CD4-positive, alpha-beta memory T cell (primary cell): ENCODE measurements at regions not wholly inside any gene's neighbourhood (a gene's known extent, or its start where the extent isn't known, plus 50 kb on each side); places are given as distances from the start of the nearest gene placed in this dataset.

ENCODE experiments used
- CTCF ChIA-PET: fragments of 350-600 bp; sonication (Branson Sonifier 250); formaldehyde crosslinking; loops from one replicate; lab custom pipeline; 2021; ENCODE audit warnings: inconsistent platforms; ENCODE audit not compliant: partially characterized antibody; lab: Charles Lee
- POLR2A ChIA-PET: fragments of 350-600 bp; sonication (Branson Sonifier 250); formaldehyde crosslinking; loops from one replicate; lab custom pipeline; 2021; ENCODE audit not compliant: partially characterized antibody; lab: Charles Lee
- DNase-seq, 5 donors: peaks; one replicate each; pipeline versions ENCODE4 v3.0.0 to v3.0.0-alpha.2; 2020 to 2022; ENCODE audit warnings: mixed read lengths in 1 of 5
- H3K27ac ChIP-seq: one replicate; pipeline ENCODE4 v1.7.0; 2013; ENCODE audit warnings: low read depth, low read length
- H3K27me3 ChIP-seq: 2 replicates; pipeline ENCODE4 v1.7.0; 2013; ENCODE audit warnings: mild to moderate bottlenecking, low read length, moderate library complexity; ENCODE audit not compliant: insufficient read depth
- H3K36me3 ChIP-seq: 2 replicates; pipeline ENCODE4 v1.7.0; 2013; ENCODE audit warnings: mild to moderate bottlenecking, low read length, moderate library complexity; ENCODE audit not compliant: insufficient read depth
- H3K4me1 ChIP-seq: 2 replicates; pipeline ENCODE4 v1.7.0; 2013; ENCODE audit warnings: mild to moderate bottlenecking, low read length, moderate library complexity; ENCODE audit not compliant: insufficient read depth
- H3K4me3 ChIP-seq, 2 donors: one replicate each; pipeline ENCODE4 v1.7.0; 2013; ENCODE audit warnings: low read length in 2 of 2, mild to moderate bottlenecking in 1 of 2
- H3K9me3 ChIP-seq, 2 donors: one replicate each; pipeline ENCODE4 v1.7.0; 2013; ENCODE audit warnings: low read length in 2 of 2, control low read depth in 1 of 2; ENCODE audit not compliant: control insufficient read depth in 1 of 2
- H3K27ac Mint-ChIP-seq, 7 donors: one replicate each; pipeline ENCODE4 v1.8.0; 2020 to 2021; ENCODE audit warnings: mixed read lengths in 7 of 7, mild to moderate bottlenecking in 6 of 7, inconsistent platforms in 3 of 7, moderate library complexity in 3 of 7
- H3K27me3 Mint-ChIP-seq, 2 donors: one replicate each; pipeline ENCODE4 v1.8.0; 2020 to 2021; ENCODE audit warnings: mixed read lengths in 2 of 2
- H3K36me3 Mint-ChIP-seq, 2 donors: one replicate each; pipeline ENCODE4 v1.8.0; 2020 to 2021; ENCODE audit warnings: mixed read lengths in 2 of 2, inconsistent platforms in 1 of 2, mild to moderate bottlenecking in 1 of 2
- H3K4me1 Mint-ChIP-seq, 4 donors: one replicate each; pipeline ENCODE4 v1.8.0; 2020 to 2021; ENCODE audit warnings: mixed read lengths in 4 of 4, mild to moderate bottlenecking in 1 of 4
- H3K4me3 Mint-ChIP-seq, 8 donors: one replicate each; pipeline ENCODE4 v1.8.0; 2020 to 2021; ENCODE audit warnings: mixed read lengths in 8 of 8, mild to moderate bottlenecking in 7 of 8, moderate library complexity in 6 of 8, inconsistent platforms in 3 of 8
- H3K9me3 Mint-ChIP-seq, 8 donors: one replicate each; pipeline ENCODE4 v1.8.0; 2020 to 2021; ENCODE audit warnings: mixed read lengths in 8 of 8, mild to moderate bottlenecking in 5 of 8, inconsistent platforms in 3 of 8, moderate library complexity in 1 of 8
- intact Hi-C: fragments of 100-400 bp; cut with micrococcal nuclease; formaldehyde crosslinking; loops from one replicate; pipeline ENCODE4 v1.15.1; 2023

GRCh38 chr1:172967936-172968335, 82.8 kb downstream of the TNFSF18 start:
- ChIA-PET POLR2A (no interaction called here), CTCF (no interaction called here)
- no peak overlapping the region for H3K27ac ChIP-seq
- no peaks in the 10 kb centered on the region for H3K4me1 Mint-ChIP-seq
- peaks cover 0 to 2% (median 0%) of the 10 kb centered on the region in 8 donors for H3K9me3 Mint-ChIP-seq
- intact Hi-C loops, result no loop called here
- H3K27me3 Mint-ChIP-seq, result no peaks in the 10 kb centered on the region
- no peaks in the 10 kb centered on the region for H3K4me1 ChIP-seq
- H3K4me3 Mint-ChIP-seq, result no peak overlapping the region
- H3K36me3 ChIP-seq, result no peaks in the 10 kb centered on the region
- no peaks in the 10 kb centered on the region for H3K36me3 Mint-ChIP-seq
- H3K9me3 ChIP-seq, result no peaks in the 10 kb centered on the region
- H3K27me3 ChIP-seq, result no peaks in the 10 kb centered on the region
- no peak overlapping the region for H3K27ac Mint-ChIP-seq
- H3K4me3 ChIP-seq, result no peak overlapping the region
- DNase-seq, result no peak

- ChIA-PET POLR2A (no interaction called here), CTCF (interaction anchor here (1.2 kb wide), 1 partner anchor 460 kb away, joined by 4 read pairs; no protein-coding TSS in a partner anchor)
- Histone ChIP-seq H3K9me3 (no peaks in the 10 kb centered on the region), H3K27me3 (no peaks in the 10 kb centered on the region), H3K4me1 (no peaks in the 10 kb centered on the region), H3K36me3 (no peaks in the 10 kb centered on the region), H3K27ac (no peak overlapping the region), H3K4me3 (no peak overlapping the region)
- H3K9me3 Mint-ChIP-seq, result peaks cover 0 to 2% (median 0%) of the 10 kb centered on the region in 8 donors
- no peak overlapping the region for H3K4me3 Mint-ChIP-seq
- H3K27me3 Mint-ChIP-seq, result no peaks in the 10 kb centered on the region
- no peaks in the 10 kb centered on the region for H3K36me3 Mint-ChIP-seq
- H3K4me1 Mint-ChIP-seq, result no peaks in the 10 kb centered on the region
- intact Hi-C loops, result no loop called here
- H3K27ac Mint-ChIP-seq, result no peak overlapping the region
- DNase-seq, result no peak
Observed at GRCh38 chr1:172969611-172970010, 81.1 kb downstream of the TNFSF18 start.

DNA sequence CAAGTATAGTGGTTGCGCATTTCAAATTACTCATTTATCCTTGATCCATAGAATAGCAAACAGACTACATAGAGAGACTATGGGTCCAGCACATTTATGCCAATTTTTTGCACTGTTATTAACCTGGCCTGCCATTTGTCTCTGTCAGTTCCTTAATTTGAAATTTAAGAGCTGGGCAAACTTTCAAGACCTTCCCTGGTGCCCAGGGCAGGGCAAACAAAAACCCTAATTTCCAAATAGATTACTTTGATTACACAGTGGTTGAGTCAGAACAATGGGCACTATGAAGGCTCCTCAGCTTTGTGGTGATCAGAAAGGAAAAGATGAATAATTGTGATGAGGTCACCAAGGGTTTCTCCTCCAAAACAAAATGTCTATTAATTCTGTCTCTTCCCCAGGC, 80.6 kb downstream of the TNFSF18 start:
- no peaks in the 10 kb centered on the region for H3K9me3 ChIP-seq
- H3K36me3 ChIP-seq, result no peaks in the 10 kb centered on the region
- H3K9me3 Mint-ChIP-seq, result peaks cover 0 to 2% (median 0%) of the 10 kb centered on the region in 8 donors
- no peak for DNase-seq
- no peaks in the 10 kb centered on the region for H3K4me1 Mint-ChIP-seq
- no peak overlapping the region for H3K27ac ChIP-seq
- no peaks in the 10 kb centered on the region for H3K27me3 ChIP-seq
- H3K27ac Mint-ChIP-seq, result no peak overlapping the region
- ChIA-PET CTCF (interaction anchor here (1.2 kb wide), 1 partner anchor 460 kb away, joined by 4 read pairs; no protein-coding TSS in a partner anchor), POLR2A (no interaction called here)
- intact Hi-C loops, result no loop called here
- H3K4me1 ChIP-seq, result no peaks in the 10 kb centered on the region
- H3K36me3 Mint-ChIP-seq, result no peaks in the 10 kb centered on the region
- H3K4me3 ChIP-seq, result no peak overlapping the region
- H3K4me3 Mint-ChIP-seq, result no peak overlapping the region
- no peaks in the 10 kb centered on the region for H3K27me3 Mint-ChIP-seq

GRCh38 chr1:172971241-172971640, 79.5 kb downstream of the TNFSF18 start:
- H3K27me3 Mint-ChIP-seq, result no peaks in the 10 kb centered on the region
- POLR2A ChIA-PET, result no interaction called here
- H3K4me1 Mint-ChIP-seq, result no peaks in the 10 kb centered on the region
- Histone ChIP-seq H3K27ac (no peak overlapping the region), H3K4me3 (no peak overlapping the region), H3K9me3 (no peaks in the 10 kb centered on the region), H3K4me1 (no peaks in the 10 kb centered on the region), H3K27me3 (no peaks in the 10 kb centered on the region), H3K36me3 (no peaks in the 10 kb centered on the region)
- CTCF ChIA-PET, result no interaction called here
- no peak overlapping the region for H3K27ac Mint-ChIP-seq
- peaks cover 0 to 2% (median 0%) of the 10 kb centered on the region in 8 donors for H3K9me3 Mint-ChIP-seq
- no peak for DNase-seq
- intact Hi-C loops, result no loop called here
- H3K36me3 Mint-ChIP-seq, result no peaks in the 10 kb centered on the region
- H3K4me3 Mint-ChIP-seq, result no peak overlapping the region

- no peak overlapping the region for H3K27ac ChIP-seq
- Mint-ChIP-seq H3K36me3 (no peaks in the 10 kb centered on the region), H3K27ac (no peak overlapping the region), H3K27me3 (no peaks in the 10 kb centered on the region), H3K4me3 (no peak overlapping the region), H3K9me3 (peaks cover 0 to 2% (median 0%) of the 10 kb centered on the region in 8 donors), H3K4me1 (no peaks in the 10 kb centered on the region)
- POLR2A ChIA-PET, result no interaction called here
- H3K4me3 ChIP-seq, result no peak overlapping the region
- H3K27me3 ChIP-seq, result no peaks in the 10 kb centered on the region
- H3K36me3 ChIP-seq, result no peaks in the 10 kb centered on the region
- no peak for DNase-seq
- intact Hi-C loops, result no loop called here
- no peaks in the 10 kb centered on the region for H3K9me3 ChIP-seq
- no peaks in the 10 kb centered on the region for H3K4me1 ChIP-seq
- CTCF ChIA-PET, result no interaction called here
Observed at GRCh38 chr1:172972258-172972657, 78.5 kb downstream of the TNFSF18 start.

GRCh38 chr1:172973424-172973823, 77.3 kb downstream of the TNFSF18 start:
- Mint-ChIP-seq H3K27me3 (no peaks in the 10 kb centered on the region), H3K36me3 (no peaks in the 10 kb centered on the region), H3K4me3 (no peak overlapping the region), H3K9me3 (peaks cover 0 to 2% (median 0%) of the 10 kb centered on the region in 8 donors), H3K27ac (no peak overlapping the region), H3K4me1 (no peaks in the 10 kb centered on the region)
- H3K4me1 ChIP-seq, result no peaks in the 10 kb centered on the region
- no peaks in the 10 kb centered on the region for H3K36me3 ChIP-seq
- no peaks in the 10 kb centered on the region for H3K27me3 ChIP-seq
- DNase-seq, result no peak
- intact Hi-C loops, result no loop called here
- ChIA-PET CTCF (no interaction called here), POLR2A (no interaction called here)
- no peak overlapping the region for H3K27ac ChIP-seq
- no peak overlapping the region for H3K4me3 ChIP-seq
- H3K9me3 ChIP-seq, result no peaks in the 10 kb centered on the region

- no peak for DNase-seq
- Histone ChIP-seq H3K27me3 (no peaks in the 10 kb centered on the region), H3K36me3 (no peaks in the 10 kb centered on the region), H3K27ac (no peak overlapping the region), H3K4me3 (no peak overlapping the region), H3K9me3 (no peaks in the 10 kb centered on the region), H3K4me1 (no peaks in the 10 kb centered on the region)
- no peaks in the 10 kb centered on the region for H3K4me1 Mint-ChIP-seq
- peaks cover 0 to 2% (median 0%) of the 10 kb centered on the region in 8 donors for H3K9me3 Mint-ChIP-seq
- no peak overlapping the region for H3K27ac Mint-ChIP-seq
- H3K4me3 Mint-ChIP-seq, result no peak overlapping the region
- intact Hi-C loops, result no loop called here
- no peaks in the 10 kb centered on the region for H3K36me3 Mint-ChIP-seq
- H3K27me3 Mint-ChIP-seq, result no peaks in the 10 kb centered on the region
- CTCF ChIA-PET, result no interaction called here
- POLR2A ChIA-PET, result no interaction called here
Observed at GRCh38 chr1:172976222-172977041, 74.3 kb downstream of the TNFSF18 start.
